ENCODE measurements at regions not wholly inside any gene's neighbourhood (a gene's known extent, or its start where the extent isn't known, plus 50 kb on each side); places are given as distances from the start of the nearest gene placed in this dataset.

DNA sequence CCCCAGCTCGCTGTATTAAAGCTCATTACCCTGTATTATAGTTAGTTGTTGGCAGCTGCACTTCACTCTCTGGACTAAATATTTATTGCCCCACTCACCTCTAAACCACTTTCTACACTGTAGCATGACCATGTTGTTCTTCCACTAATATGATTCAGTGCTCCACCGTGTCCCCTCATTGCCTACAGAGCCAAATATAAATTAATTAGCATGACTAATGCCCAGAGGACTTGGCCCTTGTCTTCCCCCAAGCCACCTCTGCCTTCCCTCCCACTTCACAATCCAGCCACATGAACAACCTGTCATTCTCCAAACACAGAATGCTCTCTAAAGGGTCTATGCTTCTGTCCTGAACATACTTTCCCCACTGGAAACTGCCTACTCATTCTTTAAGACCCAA, 276.5 kb downstream of the PLPP3 start:
- WGBS, 2 donors, result 58 to 78% methylated on average over 2 of the region's 2 CpGs
- no peaks in the 10 kb centered on the region for H3K27me3 ChIP-seq
- no peaks in the 10 kb centered on the region for H3K36me3 ChIP-seq
- no peak overlapping the region for H3K27ac ChIP-seq
- no peaks in the 10 kb centered on the region for H3K4me1 ChIP-seq
- TF ChIP-seq POLR2A (IDR thresholded peaks at IDR 0.05), result no peak
- TF ChIP-seq, protein P1, sequence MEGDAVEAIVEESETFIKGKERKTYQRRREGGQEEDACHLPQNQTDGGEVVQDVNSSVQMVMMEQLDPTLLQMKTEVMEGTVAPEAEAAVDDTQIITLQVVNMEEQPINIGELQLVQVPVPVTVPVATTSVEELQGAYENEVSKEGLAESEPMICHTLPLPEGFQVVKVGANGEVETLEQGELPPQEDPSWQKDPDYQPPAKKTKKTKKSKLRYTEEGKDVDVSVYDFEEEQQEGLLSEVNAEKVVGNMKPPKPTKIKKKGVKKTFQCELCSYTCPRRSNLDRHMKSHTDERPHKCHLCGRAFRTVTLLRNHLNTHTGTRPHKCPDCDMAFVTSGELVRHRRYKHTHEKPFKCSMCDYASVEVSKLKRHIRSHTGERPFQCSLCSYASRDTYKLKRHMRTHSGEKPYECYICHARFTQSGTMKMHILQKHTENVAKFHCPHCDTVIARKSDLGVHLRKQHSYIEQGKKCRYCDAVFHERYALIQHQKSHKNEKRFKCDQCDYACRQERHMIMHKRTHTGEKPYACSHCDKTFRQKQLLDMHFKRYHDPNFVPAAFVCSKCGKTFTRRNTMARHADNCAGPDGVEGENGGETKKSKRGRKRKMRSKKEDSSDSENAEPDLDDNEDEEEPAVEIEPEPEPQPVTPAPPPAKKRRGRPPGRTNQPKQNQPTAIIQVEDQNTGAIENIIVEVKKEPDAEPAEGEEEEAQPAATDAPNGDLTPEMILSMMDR (IDR thresholded peaks at IDR 0.05), result no peak
- H3K9me3 ChIP-seq, result no peaks in the 10 kb centered on the region
- H3K4me3 ChIP-seq, result no peak overlapping the region
- intact Hi-C loops (cut with DNase I), result no loop called here
- DNase-seq, result no peak

- no peak for TF ChIP-seq POLR2A (IDR thresholded peaks at IDR 0.05)
- TF ChIP-seq, protein P1 (IDR thresholded peaks at IDR 0.05), result no peak
- Histone ChIP-seq H3K27me3 (no peaks in the 10 kb centered on the region), H3K9me3 (no peaks in the 10 kb centered on the region), H3K4me1 (no peaks in the 10 kb centered on the region), H3K27ac (no peak overlapping the region), H3K4me3 (no peak overlapping the region), H3K36me3 (no peaks in the 10 kb centered on the region)
- no peak for DNase-seq
- intact Hi-C loops (cut with DNase I), result no loop called here
- WGBS, 2 donors, result 66 to 74% methylated on average over 5 of the region's 5 CpGs
Measured at GRCh38 chr1:56301791-56302190, 277.6 kb downstream of the PLPP3 start.

DNA sequence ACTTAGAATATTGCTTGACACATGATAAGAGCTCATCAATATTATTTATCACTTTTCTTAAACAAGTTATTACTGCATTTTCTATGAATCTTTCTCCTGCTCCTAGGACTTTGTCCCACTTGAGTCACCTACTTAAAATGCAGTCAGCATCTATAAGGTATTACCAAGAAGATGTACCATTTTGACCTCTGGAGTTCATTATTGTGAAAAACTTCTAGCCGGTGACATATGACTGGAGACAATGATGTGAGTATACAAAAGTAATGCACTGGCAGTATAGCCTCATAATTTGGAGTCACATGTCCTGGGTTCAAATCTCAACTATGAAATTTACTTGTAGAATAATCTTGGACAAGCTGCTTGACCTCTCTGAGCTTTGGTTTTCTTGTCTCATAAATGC, 278.5 kb downstream of the PLPP3 start:
- Histone ChIP-seq H3K27ac (no peak overlapping the region), H3K36me3 (no peaks in the 10 kb centered on the region), H3K27me3 (no peaks in the 10 kb centered on the region), H3K9me3 (no peaks in the 10 kb centered on the region), H3K4me3 (no peak overlapping the region), H3K4me1 (no peaks in the 10 kb centered on the region)
- no peak for DNase-seq
- WGBS, 2 donors, result 94 to 100% methylated on average over 1 of the region's 1 CpG
- intact Hi-C loops (cut with DNase I), result no loop called here
- TF ChIP-seq, protein P1 (IDR thresholded peaks at IDR 0.05), result no peak
- TF ChIP-seq POLR2A (IDR thresholded peaks at IDR 0.05), result no peak

- no peak overlapping the region for H3K27ac ChIP-seq
- no peaks in the 10 kb centered on the region for H3K4me1 ChIP-seq
- H3K27me3 ChIP-seq, result no peaks in the 10 kb centered on the region
- intact Hi-C loops (cut with DNase I), result no loop called here
- no peak overlapping the region for H3K4me3 ChIP-seq
- no peak for DNase-seq
- H3K36me3 ChIP-seq, result no peaks in the 10 kb centered on the region
- H3K9me3 ChIP-seq, result no peaks in the 10 kb centered on the region
- no peak for TF ChIP-seq POLR2A (IDR thresholded peaks at IDR 0.05)
- TF ChIP-seq, protein P1 (IDR thresholded peaks at IDR 0.05), result no peak
- 65 to 100% methylated on average over 2 of the region's 2 CpGs for WGBS, 2 donors
Measured at GRCh38 chr1:56298866-56299265, 280.5 kb downstream of the PLPP3 start.

- Histone ChIP-seq H3K36me3 (no peaks in the 10 kb centered on the region), H3K27me3 (no peaks in the 10 kb centered on the region), H3K9me3 (no peaks in the 10 kb centered on the region), H3K4me1 (no peaks in the 10 kb centered on the region), H3K27ac (no peak overlapping the region), H3K4me3 (no peak overlapping the region)
- intact Hi-C loops (cut with DNase I), result no loop called here
- no peak for DNase-seq
- TF ChIP-seq, protein P1 (IDR thresholded peaks at IDR 0.05), result no peak
- TF ChIP-seq POLR2A (IDR thresholded peaks at IDR 0.05), result no peak
- 71 to 75% methylated on average over 2 of the region's 2 CpGs for WGBS, 2 donors
Measured at GRCh38 chr1:56297904-56298303, 281.5 kb downstream of the PLPP3 start.
